ENCODE measurements at regions not wholly inside any gene's neighbourhood (a gene's known extent, or its start where the extent isn't known, plus 50 kb on each side); places are given as distances from the start of the nearest gene placed in this dataset.

GRCh38 chr2:171216631-171217030 lies 55.9 kb upstream of the TLK1 start:
- no peaks in the 10 kb centered on the region for H4K20me1 ChIP-seq (ENCODE audit: insufficient read depth)
- H3K27ac ChIP-seq (ENCODE audit: low read length) = no peak overlapping the region
- H2AFZ ChIP-seq (ENCODE audit: low read depth, low read length) = no peak overlapping the region
- H3K36me3 ChIP-seq (ENCODE audit: insufficient read depth, low read length) = no peaks in the 10 kb centered on the region
- H3K9me2 ChIP-seq (ENCODE audit: insufficient read depth, low read length) = no peaks in the 10 kb centered on the region
- no peaks in the 10 kb centered on the region for H3K9me3 ChIP-seq (ENCODE audit: low read length)
- H3F3A ChIP-seq (ENCODE audit: insufficient read depth, low read length, poor library complexity, severe bottlenecking) = no peaks in the 10 kb centered on the region
- no peaks in the 10 kb centered on the region for H3K27me3 ChIP-seq (ENCODE audit: insufficient read depth, low read depth, low read length)
- no peak overlapping the region for H3K4me3 ChIP-seq (ENCODE audit: low read length)
- no peaks in the 10 kb centered on the region for H3K79me2 ChIP-seq (replicated peaks; ENCODE audit: insufficient read depth, low read length)
- no peak overlapping the region for H3K4me2 ChIP-seq (ENCODE audit: low read length)
- H3K9ac ChIP-seq (ENCODE audit: low read length) = no peak overlapping the region
- TF ChIP-seq MXI1 (conservative IDR thresholded peaks at IDR 0.05; ENCODE audit: poor library complexity, severe bottlenecking) = no peak
- TF ChIP-seq POLR2AphosphoS5 (IDR thresholded peaks at IDR 0.05) = no peak
- TF ChIP-seq REST (IDR thresholded peaks at IDR 0.05; ENCODE audit: borderline replicate concordance) = no peak
- TF ChIP-seq RAD21 (conservative IDR thresholded peaks at IDR 0.05) = no peak

GRCh38 chr2:171214093-171214492 lies 53.4 kb upstream of the TLK1 start:
- Histone ChIP-seq H3K9me3 (ENCODE audit: low read length) (no peaks in the 10 kb centered on the region), H3K79me2 (replicated peaks; ENCODE audit: insufficient read depth, low read length) (no peaks in the 10 kb centered on the region), H3K9ac (ENCODE audit: low read length) (no peak overlapping the region), H3F3A (ENCODE audit: insufficient read depth, low read length, poor library complexity, severe bottlenecking) (no peaks in the 10 kb centered on the region), H3K9me2 (ENCODE audit: insufficient read depth, low read length) (no peaks in the 10 kb centered on the region), H3K27ac (ENCODE audit: low read length) (no peak overlapping the region), H2AFZ (ENCODE audit: low read depth, low read length) (no peak overlapping the region), H3K4me2 (ENCODE audit: low read length) (no peak overlapping the region), H3K36me3 (ENCODE audit: insufficient read depth, low read length) (no peaks in the 10 kb centered on the region), H3K4me3 (ENCODE audit: low read length) (no peak overlapping the region), H3K27me3 (ENCODE audit: insufficient read depth, low read depth, low read length) (no peaks in the 10 kb centered on the region), H4K20me1 (ENCODE audit: insufficient read depth) (no peaks in the 10 kb centered on the region)
- TF ChIP-seq REST (IDR thresholded peaks at IDR 0.05; ENCODE audit: borderline replicate concordance) = no peak
- no peak for TF ChIP-seq POLR2AphosphoS5 (IDR thresholded peaks at IDR 0.05)

GRCh38 chr2:171210864-171211431 lies 50.3 kb upstream of the TLK1 start:
- H3K4me3 ChIP-seq (ENCODE audit: low read length) = no peak overlapping the region
- H4K20me1 ChIP-seq (ENCODE audit: insufficient read depth) = no peaks in the 10 kb centered on the region
- H3K9me3 ChIP-seq (ENCODE audit: low read length) = no peaks in the 10 kb centered on the region
- H2AFZ ChIP-seq (ENCODE audit: low read depth, low read length) = no peak overlapping the region
- H3K36me3 ChIP-seq (ENCODE audit: insufficient read depth, low read length) = no peaks in the 10 kb centered on the region
- H3K27me3 ChIP-seq (ENCODE audit: insufficient read depth, low read depth, low read length) = no peaks in the 10 kb centered on the region
- no peak overlapping the region for H3K4me2 ChIP-seq (ENCODE audit: low read length)
- no peak overlapping the region for H3K27ac ChIP-seq (ENCODE audit: low read length)
- H3K9me2 ChIP-seq (ENCODE audit: insufficient read depth, low read length) = no peaks in the 10 kb centered on the region
- no peaks in the 10 kb centered on the region for H3F3A ChIP-seq (ENCODE audit: insufficient read depth, low read length, poor library complexity, severe bottlenecking)
- H3K9ac ChIP-seq (ENCODE audit: low read length) = no peak overlapping the region
- TF ChIP-seq SMC3 (conservative IDR thresholded peaks at IDR 0.05; ENCODE audit: poor library complexity) = no peak
- no peak for TF ChIP-seq TAF1 (IDR thresholded peaks at IDR 0.05; ENCODE audit: low read depth)
- no peak for TF ChIP-seq RAD21 (conservative IDR thresholded peaks at IDR 0.05)
- TF ChIP-seq POLR2AphosphoS5 (IDR thresholded peaks at IDR 0.05) = no peak
- TF ChIP-seq CTCF (IDR thresholded peaks at IDR 0.05; ENCODE audit: poor library complexity, severe bottlenecking) = no peak
- no peak for TF ChIP-seq EZH2 (IDR thresholded peaks at IDR 0.05; ENCODE audit: borderline replicate concordance, insufficient read depth, low read length, poor library complexity, severe bottlenecking)
- no peak for TF ChIP-seq MXI1 (conservative IDR thresholded peaks at IDR 0.05; ENCODE audit: poor library complexity, severe bottlenecking)
- no peak for TF ChIP-seq REST (IDR thresholded peaks at IDR 0.05; ENCODE audit: borderline replicate concordance)
- no peak for TF ChIP-seq EP300 (conservative IDR thresholded peaks at IDR 0.05; ENCODE audit: poor library complexity, severe bottlenecking)
- no peaks in the 10 kb centered on the region for H3K79me2 ChIP-seq (replicated peaks; ENCODE audit: insufficient read depth, low read length)
